Adrenal gland (tissue), 9 donors: ENCODE measurements at regions not wholly inside any gene's neighbourhood (a gene's known extent, or its start where the extent isn't known, plus 50 kb on each side); places are given as distances from the start of the nearest gene placed in this dataset.

ENCODE experiments used
- DNase-seq, 7 donors: peaks; one replicate each; pipeline ENCODE4 v3.0.0-alpha.2; 2019 to 2020
- H3K27ac ChIP-seq, 5 donors: fragments of 200-600 bp; sonication (generic) in 4 of 5; 1 replicate in 3 of 5; 2 replicates in 2 of 5; pipeline versions ENCODE4 v1.5.1 to v1.8.0; 2016 to 2020; ENCODE audit warnings: mild to moderate bottlenecking in 1 of 5
- H3K27me3 ChIP-seq: fragments of 200-600 bp; 2 replicates; pipeline ENCODE4 v1.8.0; 2021
- H3K36me3 ChIP-seq, 2 donors: fragments of 200-600 bp; replicated peaks in 1 of 2; 1 replicate in 1 of 2; 2 replicates in 1 of 2; pipeline versions ENCODE4 v1.5.1 to v1.8.0; 2018 to 2022
- H3K4me1 ChIP-seq, 2 donors: fragments of 200-600 bp; replicated peaks in 1 of 2; 1 replicate in 1 of 2; 2 replicates in 1 of 2; pipeline versions ENCODE4 v1.5.1 to v1.8.0; 2018 to 2021
- H3K4me3 ChIP-seq, 4 donors: fragments of 200-600 bp; sonication (generic) in 3 of 4; one replicate each; pipeline ENCODE4 v1.5.1; 2016 to 2018
- H3K9me3 ChIP-seq, 3 donors: fragments of 200-600 bp; sonication (generic) in 1 of 3; replicated peaks in 1 of 3; 1 replicate in 2 of 3; 2 replicates in 1 of 3; pipeline versions ENCODE4 v1.5.1 to v1.8.0; 2016 to 2021
- CTCF ChIP-seq, 6 experiments: fragments of 450-650 bp in 4 of 6; fragments of 200-600 bp in 2 of 6; sonication (generic) in 1 of 6; IDR thresholded peaks; 1 replicate in 5 of 6; 2 replicates in 1 of 6; pipeline versions ENCODE4 v1.5.1 to v1.8.0; 2016 to 2021; ENCODE audit warnings: antibody characterized with exemption in 6 of 6, mild to moderate bottlenecking in 2 of 6, moderate library complexity in 1 of 6
- POLR2A ChIP-seq, 2 donors: fragments of 450-650 bp; IDR thresholded peaks; one replicate each; pipeline ENCODE4 v1.6.1; 2017; ENCODE audit warnings: antibody characterized with exemption in 2 of 2, mild to moderate bottlenecking in 2 of 2, moderate library complexity in 1 of 2
- WGBS, 4 donors: extraction: QIAGEN DNeasy Blood & Tissue Kit in 2 of 4; methylation state at CpG; one replicate each; pipeline versions ENCODE4 v1.1.5 to v1.1.7; 2013 to 2017; 5-methylcytosine and 5-hydroxymethylcytosine counted together
- intact Hi-C, 2 donors: fragments of 100-400 bp; cut with DNase I; formaldehyde crosslinking; loops; one replicate each; pipeline versions ENCODE4 v1.14.1 to v1.15.0; 2022 to 2023
- donor health status: healthy with polysubstance abuse.
- donor health status: Bipolar disorder and iron deficiency.
- donor health status: DM: yes; HTN: yes; CAD: no.
- donor health status: DM: no; HTN: no; CAD: no.
- donor health status: DM: no; HTN: no; CAD: no.

DNA sequence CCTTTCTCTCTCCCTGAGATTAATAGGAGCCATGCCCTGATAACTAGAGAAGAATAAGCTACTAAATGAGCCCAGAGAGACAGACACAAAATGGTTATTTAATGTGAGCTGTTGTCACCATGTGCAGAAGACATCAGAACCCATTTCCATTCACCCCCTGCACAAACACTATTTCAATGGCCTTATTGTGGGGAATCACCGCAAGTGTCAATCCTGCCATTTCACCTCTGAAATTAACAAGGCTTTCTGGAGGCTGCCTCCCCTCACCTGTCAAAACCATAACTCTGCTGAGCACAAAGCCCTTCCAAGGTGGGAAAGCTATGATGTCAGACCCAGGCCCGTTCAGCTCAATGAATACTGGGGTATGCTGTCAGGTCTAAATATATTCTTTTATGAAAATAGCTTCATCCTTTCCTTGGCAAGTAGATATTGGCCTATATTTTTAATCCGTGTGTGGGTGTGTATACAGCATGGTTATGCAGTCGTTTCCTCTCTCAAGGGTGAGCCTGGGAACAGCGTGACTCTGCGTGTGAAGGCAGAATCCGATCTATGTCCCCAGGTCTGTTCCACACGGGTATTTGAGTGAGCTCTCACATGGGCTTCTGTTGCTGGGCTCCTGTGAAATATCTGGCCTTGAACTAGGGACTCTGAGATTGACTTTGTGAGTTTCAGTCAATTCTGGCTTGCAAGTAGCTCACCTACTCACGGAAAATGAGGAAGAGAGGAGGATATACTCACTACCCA is 266.3 kb downstream of the FBXW7 start:
- TF ChIP-seq CTCF (IDR thresholded peaks at IDR 0.05) = no peak
- TF ChIP-seq POLR2A (IDR thresholded peaks at IDR 0.05) = no peak
- Histone ChIP-seq H3K4me1 (no peaks in the 10 kb centered on the region), H3K36me3 (no peaks in the 10 kb centered on the region), H3K9me3 (no peaks in the 10 kb centered on the region), H3K4me3 (no peak overlapping the region), H3K27ac (no peak overlapping the region), H3K27me3 (no peaks in the 10 kb centered on the region)
- WGBS, 4 donors = 79 to 85% (median 81%) methylated on average over 8 to 9 of the region's 9 CpGs
- intact Hi-C loops = no loop called here
- no peak for DNase-seq

DNA sequence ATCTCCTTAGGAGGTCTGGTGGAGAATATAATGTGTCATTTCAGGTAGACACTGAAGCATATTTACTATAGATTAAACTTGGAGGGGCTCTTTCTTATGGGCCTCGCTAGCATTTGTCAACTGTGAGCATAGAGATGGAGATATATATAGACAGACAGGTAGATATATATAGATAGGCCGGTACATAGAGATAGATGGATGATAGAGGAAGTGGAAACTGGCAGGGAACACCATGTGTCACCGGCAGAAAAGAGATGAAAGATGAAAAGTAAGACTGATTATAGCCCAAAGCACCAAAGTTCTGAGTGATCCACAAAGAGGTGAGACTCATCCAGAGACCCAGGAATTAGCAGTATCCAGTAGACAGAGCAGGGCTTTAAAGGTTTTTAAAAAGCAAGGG is 268.1 kb downstream of the FBXW7 start:
- no peaks in the 10 kb centered on the region for H3K9me3 ChIP-seq
- H3K36me3 ChIP-seq = no peaks in the 10 kb centered on the region
- TF ChIP-seq CTCF (IDR thresholded peaks at IDR 0.05) (no peak), POLR2A (IDR thresholded peaks at IDR 0.05) (no peak)
- H3K4me3 ChIP-seq = no peak overlapping the region
- H3K27ac ChIP-seq = no peak overlapping the region
- no peaks in the 10 kb centered on the region for H3K4me1 ChIP-seq
- WGBS, 4 donors = 68 to 77% (median 70%) methylated on average over 3 of the region's 3 CpGs
- no peak for DNase-seq
- no peaks in the 10 kb centered on the region for H3K27me3 ChIP-seq
- intact Hi-C loops = no loop called here

GRCh38 chr4:152266831-152267480 is 268.9 kb downstream of the FBXW7 start:
- H3K4me1 ChIP-seq = no peaks in the 10 kb centered on the region
- H3K4me3 ChIP-seq = no peak overlapping the region
- DNase-seq = no peak
- intact Hi-C loops = no loop called here
- 89 to 96% (median 95%) methylated on average over 3 of the region's 3 CpGs for WGBS, 4 donors
- no peaks in the 10 kb centered on the region for H3K9me3 ChIP-seq
- no peak overlapping the region for H3K27ac ChIP-seq
- no peaks in the 10 kb centered on the region for H3K27me3 ChIP-seq
- TF ChIP-seq POLR2A (IDR thresholded peaks at IDR 0.05) = no peak
- TF ChIP-seq CTCF (IDR thresholded peaks at IDR 0.05) = no peak
- no peaks in the 10 kb centered on the region for H3K36me3 ChIP-seq

DNA sequence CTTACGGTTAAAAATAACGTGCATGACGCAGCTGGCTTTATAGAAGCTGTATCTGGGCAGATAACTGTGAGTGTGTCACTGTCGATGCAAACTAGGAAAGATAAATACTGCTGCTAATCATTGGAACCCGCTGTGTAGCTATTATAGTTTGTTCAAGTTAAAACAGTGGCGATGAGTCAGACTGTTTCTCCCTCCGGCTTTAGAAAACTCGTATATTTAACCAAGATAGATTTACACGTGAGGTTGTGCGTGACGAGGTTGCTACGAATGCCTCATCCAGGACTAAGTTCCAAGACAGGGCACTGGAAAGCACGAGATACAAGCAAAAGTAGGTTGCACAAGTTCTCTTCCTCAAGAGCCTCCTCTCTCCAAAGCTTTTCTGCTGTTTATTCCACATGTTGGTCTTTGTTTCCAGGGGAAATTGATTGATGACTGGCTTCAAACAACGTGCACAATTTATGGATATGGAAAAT is 270.7 kb downstream of the FBXW7 start:
- 38 to 55% (median 51%) methylated on average over 14 of the region's 14 CpGs for WGBS, 4 donors

More for the DNA sequence above, 270.7 kb downstream of the FBXW7 start:
- intact Hi-C loops = no loop called here
- TF ChIP-seq CTCF (IDR thresholded peaks at IDR 0.05) = no peak
- no peak for TF ChIP-seq POLR2A (IDR thresholded peaks at IDR 0.05)
- no peaks in the 10 kb centered on the region for H3K36me3 ChIP-seq
- H3K4me1 ChIP-seq = no peaks in the 10 kb centered on the region
- peak in 1 of 7 donors; percentile 40 for DNase-seq
- H3K27me3 ChIP-seq = no peaks in the 10 kb centered on the region
- no peak overlapping the region for H3K4me3 ChIP-seq
- no peak overlapping the region for H3K27ac ChIP-seq
- peaks cover 0 to 6% (median 0%) of the 10 kb centered on the region in 3 donors for H3K9me3 ChIP-seq
